HCT116 (cell line): ENCODE measurements at regions not wholly inside any gene's neighbourhood (a gene's known extent, or its start where the extent isn't known, plus 50 kb on each side); places are given as distances from the start of the nearest gene placed in this dataset.

Experiments
- ATAC-seq: fragments of 200-7000 bp; cut with Tn5 transposase; 2 replicates; pipeline ENCODE4 v1.9.1; 2020; ENCODE audit warnings: mild to moderate bottlenecking, moderate library complexity
- BruUV-seq: library from RNA; stranded (reverse); fragments of 400-500 nt; replicated peaks from 2 replicates; lab custom pipeline; 2021; lab: Mats Ljungman, UMichigan
- CTCF ChIA-PET: fragments of 300-600 bp; sonication (Branson Sonifier 250); formaldehyde crosslinking; loops from one replicate; lab custom pipeline; 2021; ENCODE audit warnings: antibody characterized with exemption; lab: Charles Lee
- POLR2A ChIA-PET: fragments of 300-600, 350-600 bp; sonication (Branson Sonifier 250); formaldehyde crosslinking; loops from one replicate; lab custom pipeline; 2021; ENCODE audit warnings: antibody characterized with exemption; lab: Charles Lee
- RAD21 ChIA-PET, 2 experiments: fragments of 300-600 bp; sonication (Branson Sonifier 250); formaldehyde crosslinking; loops; one replicate each; lab custom pipeline; 2023; ENCODE audit warnings: low total read pairs in 2 of 2; ENCODE audit not compliant: uncharacterized antibody in 2 of 2, unreplicated experiment in 2 of 2, low non-redundant PET in 1 of 2; lab: Charles Lee
- DNase-seq: peaks from one replicate; pipeline ENCODE4 v3.0.0-alpha.2; 2010; ENCODE audit warnings: low read depth, low spot score
- H2AFZ ChIP-seq: fragments of 200-600 bp; shearing (Covaris generic), sonication (generic); 2 replicates; pipeline ENCODE4 v1.6.1; 2017; ENCODE audit warnings: low read depth, mixed run types, mixed read lengths, antibody characterized with exemption, low read length; ENCODE audit not compliant: poor library complexity, severe bottlenecking
- H3K27ac ChIP-seq: 2 replicates; pipeline ENCODE4 v1.5.1; 2012; ENCODE audit warnings: low read depth, low read length
- H3K27me3 ChIP-seq: fragments of 200-600 bp; sonication (generic); 2 replicates; pipeline ENCODE4 v1.6.1; 2016; ENCODE audit warnings: mixed run types, low read length, mixed read lengths; ENCODE audit not compliant: insufficient read depth
- H3K36me3 ChIP-seq, 2 experiments: fragments of 200-500 bp in 1 of 2; fragments of 200-600 bp in 1 of 2; sonication (Bioruptor generic) in 1 of 2; sonication (generic) in 1 of 2; 2 replicates each; pipeline versions ENCODE4 v1.5.1 to v1.6.1; 2014 to 2016; ENCODE audit warnings: low read length in 2 of 2, inconsistent platforms in 1 of 2, mixed read lengths in 1 of 2, mixed run types in 1 of 2; ENCODE audit not compliant: insufficient read depth in 2 of 2, control insufficient read depth in 1 of 2
- H3K4me1 ChIP-seq, 2 experiments: fragments of 200-600 bp in 1 of 2; sonication (generic) in 1 of 2; 2 replicates each; pipeline versions ENCODE4 v1.5.1 to v1.6.1; 2012 to 2017; ENCODE audit warnings: low read length in 2 of 2, inconsistent platforms in 1 of 2, mild to moderate bottlenecking in 1 of 2, mixed read lengths in 1 of 2, mixed run types in 1 of 2, moderate library complexity in 1 of 2; ENCODE audit not compliant: insufficient read depth in 2 of 2, control insufficient read depth in 1 of 2
- H3K4me2 ChIP-seq: fragments of 200-600 bp; sonication (generic); 2 replicates; pipeline ENCODE4 v1.6.1; 2017; ENCODE audit warnings: mixed run types, low read length, mixed read lengths
- H3K4me3 ChIP-seq, 2 experiments: fragments of 200-600 bp in 1 of 2; sonication (generic) in 1 of 2; replicated peaks in 1 of 2; 2 replicates each; pipeline ENCODE4 v1.5.1; 2011 to 2016; ENCODE audit warnings: low read length in 2 of 2, control low read depth in 1 of 2, low read depth in 1 of 2, mild to moderate bottlenecking in 1 of 2, mixed read lengths in 1 of 2, mixed run types in 1 of 2
- H3K79me2 ChIP-seq: fragments of 200-600 bp; sonication (generic); 2 replicates; pipeline ENCODE4 v1.6.1; 2017; ENCODE audit warnings: mild to moderate bottlenecking, mixed run types, low read length, moderate library complexity, mixed read lengths; ENCODE audit not compliant: insufficient read depth
- H3K9ac ChIP-seq: fragments of 200-600 bp; sonication (generic); 2 replicates; pipeline ENCODE4 v1.6.1; 2016; ENCODE audit warnings: low read length, mixed read lengths
- H3K9me2 ChIP-seq: fragments of 200-600 bp; sonication (generic), shearing (Covaris generic); 2 replicates; pipeline ENCODE4 v1.6.1; 2017; ENCODE audit warnings: mixed run types, mild to moderate bottlenecking, moderate library complexity; ENCODE audit not compliant: insufficient read depth
- H3K9me3 ChIP-seq, 2 experiments: fragments of 200-500 bp in 1 of 2; fragments of 200-600 bp in 1 of 2; sonication (Bioruptor generic) in 1 of 2; sonication (generic) in 1 of 2; 2 replicates each; pipeline ENCODE4 v1.6.1; 2014 to 2017; ENCODE audit warnings: low read length in 2 of 2, mixed read lengths in 2 of 2, inconsistent platforms in 1 of 2, low read depth in 1 of 2, mild to moderate bottlenecking in 1 of 2, mixed run types in 1 of 2, moderate library complexity in 1 of 2; ENCODE audit not compliant: control insufficient read depth in 1 of 2, insufficient read depth in 1 of 2
- H4K20me1 ChIP-seq: fragments of 200-600 bp; sonication (generic), shearing (Covaris generic); 2 replicates; pipeline ENCODE4 v1.6.1; 2017; ENCODE audit warnings: mixed run types, mild to moderate bottlenecking, moderate library complexity; ENCODE audit not compliant: insufficient read depth
- CEBPB ChIP-seq: IDR thresholded peaks from 2 replicates; pipeline ENCODE4 v1.6.1; 2012; ENCODE audit warnings: low read depth
- EZH2phosphoT487 ChIP-seq: fragments of 200-600 bp; IDR thresholded peaks from 2 replicates; pipeline ENCODE4 v1.6.1; 2018; ENCODE audit warnings: antibody characterized with exemption, borderline replicate concordance
- FOSL1 ChIP-seq: IDR thresholded peaks from 2 replicates; pipeline ENCODE4 v1.6.1; 2012; ENCODE audit warnings: low read depth
- POLR2AphosphoS5 ChIP-seq: IDR thresholded peaks from 2 replicates; pipeline ENCODE4 v1.6.1; 2011; ENCODE audit warnings: mild to moderate bottlenecking, low read depth, low read length, moderate library complexity
- SP1 ChIP-seq: IDR thresholded peaks from 2 replicates; pipeline ENCODE4 v1.6.1; 2012; ENCODE audit warnings: low read depth
- TCF7L2 ChIP-seq: IDR thresholded peaks from 2 replicates; pipeline ENCODE4 v1.7.0; 2011; ENCODE audit warnings: borderline replicate concordance, inconsistent platforms; ENCODE audit not compliant: insufficient read depth, insufficient read length; ENCODE audit errors: extremely low read depth
- intact Hi-C: fragments of 100-400 bp; cut with micrococcal nuclease; formaldehyde crosslinking; loops from 2 replicates; pipeline ENCODE4 v1.10.0; 2022
- TF ChIP-seq, protein P1 (sequence below): IDR thresholded peaks from 2 replicates; pipeline ENCODE4 v1.6.1; 2012

DNA sequence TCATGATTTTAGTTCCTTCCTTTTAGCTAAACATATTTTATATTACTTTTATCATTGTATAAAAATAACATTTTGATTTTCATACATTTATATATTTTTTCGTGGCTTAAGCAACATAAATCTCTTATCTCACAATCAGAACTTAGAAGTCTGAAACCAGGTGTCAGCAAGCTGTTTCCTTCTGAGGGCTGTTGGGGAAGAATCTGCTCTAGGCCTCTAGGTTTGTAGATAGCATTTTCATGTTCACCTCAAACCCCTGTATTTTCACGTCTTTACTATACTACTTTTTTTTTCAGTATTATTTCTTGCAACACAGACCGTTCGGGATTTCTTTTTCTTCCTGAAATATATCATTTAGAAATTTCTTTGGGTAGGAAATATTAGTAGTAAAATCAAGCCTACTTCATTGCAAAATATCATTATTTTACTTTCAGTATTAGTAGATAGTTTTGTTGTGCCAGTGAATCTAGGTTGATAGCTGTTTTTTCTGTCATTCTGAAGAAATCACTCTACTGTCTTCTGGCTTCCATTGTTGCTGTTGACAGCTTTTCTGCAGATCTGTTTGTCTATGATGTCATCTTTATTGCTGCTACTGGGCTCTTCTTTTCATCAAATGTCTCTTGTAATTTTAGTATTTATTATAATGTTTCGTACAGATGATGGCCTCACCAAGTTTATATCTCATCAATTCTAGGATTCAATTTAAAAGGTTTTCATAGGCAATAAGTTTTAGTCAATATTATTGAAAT, 756.3 kb downstream of the VGLL3 start:
- POLR2A ChIA-PET = no interaction called here
- TF ChIP-seq, protein P1, sequence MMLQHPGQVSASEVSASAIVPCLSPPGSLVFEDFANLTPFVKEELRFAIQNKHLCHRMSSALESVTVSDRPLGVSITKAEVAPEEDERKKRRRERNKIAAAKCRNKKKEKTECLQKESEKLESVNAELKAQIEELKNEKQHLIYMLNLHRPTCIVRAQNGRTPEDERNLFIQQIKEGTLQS = no peak
- TF ChIP-seq SP1 (no peak), FOSL1 (no peak), POLR2AphosphoS5 (no peak), EZH2phosphoT487 (no peak), TCF7L2 (no peak)
- ATAC-seq (no peak), DNase-seq (no peak)
- H3K9me2 ChIP-seq = no peaks in the 10 kb centered on the region
- H3K36me3 ChIP-seq = no peaks in the 10 kb centered on the region
- H3K4me3 ChIP-seq = no peak overlapping the region
- RAD21 ChIA-PET = no interaction called here
- no peak overlapping the region for H3K9ac ChIP-seq
- H4K20me1 ChIP-seq = no peaks in the 10 kb centered on the region
- H3K9me3 ChIP-seq = peaks cover 6 to 9% of the 10 kb centered on the region in 2 experiments; a peak in 3 of 4 replicates
- intact Hi-C loops = loop anchor here (5.0 kb wide), 1 partner anchor 72 kb away; no protein-coding TSS in a partner anchor
- no peak overlapping the region for H3K27ac ChIP-seq
- no peaks in the 10 kb centered on the region for H3K4me1 ChIP-seq
- H3K4me2 ChIP-seq = no peak overlapping the region
- no TSS peak for BruUV-seq
- no peaks in the 10 kb centered on the region for H3K79me2 ChIP-seq
- no peaks in the 10 kb centered on the region for H3K27me3 ChIP-seq
- CTCF ChIA-PET = no interaction called here
- H2AFZ ChIP-seq = no peak overlapping the region

DNA sequence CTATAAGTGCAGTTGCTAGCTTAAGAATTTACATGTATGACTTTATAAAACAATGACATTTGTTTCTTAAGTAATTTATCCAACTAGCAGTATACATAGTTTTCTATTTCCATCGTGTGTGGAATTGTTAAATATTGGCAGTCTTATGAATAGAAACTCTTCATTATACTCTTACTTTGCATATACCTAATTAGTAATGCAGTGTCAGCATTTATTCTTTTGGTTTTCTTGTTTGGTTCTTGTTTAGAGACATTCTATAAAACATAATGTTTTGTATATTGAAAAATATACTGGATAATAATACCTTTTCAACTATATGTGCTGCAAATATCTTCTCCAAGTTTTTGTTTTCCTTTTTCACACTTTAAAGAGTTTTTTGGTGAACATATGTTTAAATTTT, 760.2 kb downstream of the VGLL3 start:
- Histone ChIP-seq H3K27ac (no peak overlapping the region), H3K4me3 (no peak overlapping the region), H3K9me2 (no peaks in the 10 kb centered on the region)
- no peak for DNase-seq
- RAD21 ChIA-PET = no interaction called here
- no peak for TF ChIP-seq EZH2phosphoT487
- TF ChIP-seq FOSL1 = no peak
- TF ChIP-seq CEBPB = no peak
- TF ChIP-seq, all 23 proteins: peak for 0
- ChIA-PET CTCF (no interaction called here), POLR2A (no interaction called here)
- Histone ChIP-seq H4K20me1 (no peaks in the 10 kb centered on the region), H3K9me3 (peaks cover 7 to 9% of the 10 kb centered on the region in 2 experiments; a peak in 3 of 4 replicates), H3K4me2 (no peak overlapping the region), H3K36me3 (no peaks in the 10 kb centered on the region), H2AFZ (no peak overlapping the region), H3K9ac (no peak overlapping the region), H3K4me1 (no peaks in the 10 kb centered on the region), H3K27me3 (no peaks in the 10 kb centered on the region), H3K79me2 (no peaks in the 10 kb centered on the region)
- no TSS peak for BruUV-seq
- ATAC-seq = no peak
- intact Hi-C loops = loop anchor here (5.0 kb wide), 1 partner anchor 68 kb away; no protein-coding TSS in a partner anchor
